Neural progenitor cell (in vitro differentiated cells): ENCODE measurements at regions not wholly inside any gene's neighbourhood (a gene's known extent, or its start where the extent isn't known, plus 50 kb on each side); places are given as distances from the start of the nearest gene placed in this dataset.

Source experiments
- CTCF ChIP-seq: fragments of 200-600 bp; sonication (generic); IDR thresholded peaks from 2 replicates; pipeline ENCODE4 v1.5.1; 2017; ENCODE audit warnings: antibody characterized with exemption, mild to moderate bottlenecking
- EZH2 ChIP-seq: fragments of 200-600 bp; sonication (generic); IDR thresholded peaks from 2 replicates; pipeline ENCODE4 v1.6.1; 2017; ENCODE audit warnings: antibody characterized with exemption, mild to moderate bottlenecking, moderate library complexity
- EZH2phosphoT487 ChIP-seq: fragments of 200-600 bp; sonication (generic); IDR thresholded peaks from 2 replicates; pipeline ENCODE4 v1.6.1; 2017; ENCODE audit warnings: antibody characterized with exemption

DNA sequence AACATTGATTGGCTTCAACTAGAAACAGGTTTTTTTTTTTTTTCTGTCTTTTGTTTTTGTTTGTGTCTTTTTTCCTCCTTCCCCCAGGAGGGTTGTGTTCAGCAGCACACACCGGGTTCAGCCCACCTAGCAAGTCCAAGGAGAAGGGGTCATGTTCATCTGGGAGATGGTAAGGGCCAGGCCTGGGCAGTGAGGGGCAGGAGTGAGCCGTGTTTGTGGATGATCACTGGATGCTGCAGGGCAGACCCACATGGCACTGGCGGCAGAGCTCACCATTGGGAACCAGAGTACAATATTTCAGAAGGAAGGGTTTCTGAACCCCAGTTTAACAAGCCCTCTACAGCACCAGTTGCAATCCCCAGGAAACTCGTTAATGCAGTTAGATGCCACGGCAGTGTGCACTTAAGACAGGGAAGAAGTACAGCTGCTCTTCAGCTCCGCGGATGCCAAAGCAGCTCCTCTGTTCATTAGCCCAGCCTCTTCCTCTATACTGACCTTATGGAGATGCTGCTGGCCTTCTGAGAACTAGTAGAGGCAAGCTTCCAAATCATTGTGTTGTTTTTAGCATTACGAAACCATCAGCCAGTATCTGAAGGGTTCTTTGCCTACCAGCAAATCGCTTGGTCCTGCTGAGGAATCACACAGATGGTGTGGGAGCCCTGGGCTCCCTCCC is 508.2 kb upstream of the WWC1 start:
- no peak for TF ChIP-seq CTCF
- TF ChIP-seq EZH2: no peak
- TF ChIP-seq EZH2phosphoT487: no peak
